SK-N-SH (cell line): ENCODE measurements at regions not wholly inside any gene's neighbourhood (a gene's known extent, or its start where the extent isn't known, plus 50 kb on each side); places are given as distances from the start of the nearest gene placed in this dataset.

Experiments
- CTCF ChIA-PET: fragments of 300-600, 350-600 bp; formaldehyde crosslinking; extraction: SDS; loops from one replicate; lab custom pipeline; 2021; lab: Yijun Ruan, JAX
- POLR2A ChIA-PET: fragments of 350-600 bp; sonication (Branson Sonifier 250); formaldehyde crosslinking; extraction: SDS; loops from one replicate; lab custom pipeline; 2020; ENCODE audit warnings: antibody characterized with exemption, inconsistent platforms; lab: Yijun Ruan, JAX
- DNase-seq: peaks from one replicate; pipeline ENCODE4 v3.0.0; 2012
- H2AFZ ChIP-seq: fragments of 200-600 bp; sonication (generic); 2 replicates; pipeline ENCODE4 v1.8.1; 2016; ENCODE audit warnings: antibody characterized with exemption, mild to moderate bottlenecking, low read depth
- H3F3A ChIP-seq: fragments of 200-600 bp; sonication (generic); replicated peaks from 2 replicates; pipeline ENCODE3; 2016; ENCODE audit warnings: antibody characterized with exemption, mild to moderate bottlenecking; ENCODE audit not compliant: insufficient read depth
- H3K27ac ChIP-seq, 2 experiments: fragments of 200-500 bp in 1 of 2; fragments of 200-600 bp in 1 of 2; sonication (Bioruptor generic) in 1 of 2; sonication (generic), shearing (Covaris generic) in 1 of 2; 2 replicates each; pipeline versions ENCODE4 v1.5.1 to v1.6.1; 2014 to 2016; ENCODE audit warnings: low read depth in 2 of 2, inconsistent platforms in 1 of 2, low read length in 1 of 2, mild to moderate bottlenecking in 1 of 2, mixed read lengths in 1 of 2
- H3K27me3 ChIP-seq: fragments of 200-600 bp; sonication (generic), shearing (Covaris generic); 2 replicates; pipeline ENCODE4 v1.6.1; 2016; ENCODE audit warnings: mixed run types; ENCODE audit not compliant: insufficient read depth
- H3K36me3 ChIP-seq, 2 experiments: fragments of 200-500 bp in 1 of 2; fragments of 200-600 bp in 1 of 2; sonication (Bioruptor generic) in 1 of 2; sonication (generic) in 1 of 2; replicated peaks in 1 of 2; 2 replicates each; pipeline versions ENCODE3 to v1.5.1; 2014 to 2016; ENCODE audit warnings: low read length in 1 of 2, mild to moderate bottlenecking in 1 of 2; ENCODE audit not compliant: insufficient read depth in 2 of 2, control insufficient read depth in 1 of 2
- H3K4me1 ChIP-seq, 2 experiments: fragments of 200-500 bp in 1 of 2; fragments of 200-600 bp in 1 of 2; sonication (Bioruptor generic) in 1 of 2; sonication (generic), shearing (Covaris generic) in 1 of 2; 2 replicates each; pipeline versions ENCODE4 v1.5.1 to v1.6.1; 2014 to 2016; ENCODE audit warnings: low read depth in 1 of 2, low read length in 1 of 2, mixed run types in 1 of 2; ENCODE audit not compliant: insufficient read depth in 2 of 2, control insufficient read depth in 1 of 2
- H3K4me2 ChIP-seq: fragments of 200-600 bp; sonication (generic), shearing (Covaris generic); 2 replicates; pipeline ENCODE4 v1.6.1; 2017; ENCODE audit warnings: mixed run types
- H3K4me3 ChIP-seq, 2 experiments: fragments of 200-500 bp in 1 of 2; fragments of 200-600 bp in 1 of 2; sonication (Bioruptor generic) in 1 of 2; sonication (generic), shearing (Covaris generic) in 1 of 2; 2 replicates each; pipeline versions ENCODE4 v1.5.1 to v1.8.1; 2014 to 2016; ENCODE audit warnings: low read depth in 2 of 2, inconsistent platforms in 1 of 2, low read length in 1 of 2, mild to moderate bottlenecking in 1 of 2, mixed read lengths in 1 of 2, moderate library complexity in 1 of 2
- H3K79me2 ChIP-seq: fragments of 200-600 bp; sonication (generic); 2 replicates; pipeline ENCODE4 v1.8.1; 2017; ENCODE audit warnings: mild to moderate bottlenecking; ENCODE audit not compliant: insufficient read depth
- H3K9ac ChIP-seq: fragments of 200-600 bp; sonication (generic); 2 replicates; pipeline ENCODE4 v1.6.1; 2017; ENCODE audit warnings: mixed run types
- H3K9me2 ChIP-seq: fragments of 200-600 bp; sonication (generic); 2 replicates; pipeline ENCODE4 v1.6.1; 2017; ENCODE audit warnings: mixed run types
- H3K9me3 ChIP-seq: fragments of 200-600 bp; sonication (generic); 2 replicates; pipeline ENCODE4 v1.6.1; 2017; ENCODE audit warnings: mixed run types, mild to moderate bottlenecking, moderate library complexity
- H4K20me1 ChIP-seq: fragments of 200-600 bp; sonication (generic); 2 replicates; pipeline ENCODE4 v1.6.1; 2017; ENCODE audit warnings: mild to moderate bottlenecking, mixed run types; ENCODE audit not compliant: insufficient read depth
- ELF1 ChIP-seq: IDR thresholded peaks from 2 replicates; pipeline ENCODE4 v1.4.0; 2012
- FOSL2 ChIP-seq: IDR thresholded peaks from 2 replicates; pipeline ENCODE4 v1.4.0; 2012; ENCODE audit warnings: low read depth, mild to moderate bottlenecking, moderate library complexity, borderline replicate concordance
- FOXJ3 ChIP-seq: sonication (generic); formaldehyde crosslinking; IDR thresholded peaks from 2 replicates; pipeline ENCODE4 v1.5.1; 2020; ENCODE audit warnings: mild to moderate bottlenecking, missing genetic modification reagents
- GATA2 ChIP-seq: sonication (generic); formaldehyde crosslinking; IDR thresholded peaks from 2 replicates; pipeline ENCODE4 v1.5.0; 2020; ENCODE audit warnings: mild to moderate bottlenecking, missing genetic modification reagents
- JUND ChIP-seq: IDR thresholded peaks from 2 replicates; pipeline ENCODE4 v1.4.0; 2012
- MEF2A ChIP-seq: IDR thresholded peaks from 2 replicates; pipeline ENCODE4 v1.4.0; 2012; ENCODE audit warnings: low read depth, borderline replicate concordance
- NRF1 ChIP-seq: IDR thresholded peaks from 2 replicates; pipeline ENCODE4 v1.6.1; 2012; ENCODE audit warnings: low read depth, mild to moderate bottlenecking, low read length
- POLR2AphosphoS5 ChIP-seq: IDR thresholded peaks from 2 replicates; pipeline ENCODE4 v1.6.1; 2012; ENCODE audit warnings: low read depth, low read length
- RAD21 ChIP-seq: IDR thresholded peaks from 2 replicates; pipeline ENCODE4 v1.6.1; 2012; ENCODE audit warnings: mild to moderate bottlenecking, low read length
- RCOR1 ChIP-seq: fragments of 150-350 bp; IDR thresholded peaks from 2 replicates; pipeline ENCODE4 v1.6.1; 2017; ENCODE audit warnings: antibody characterized with exemption, low read length
- RFX5 ChIP-seq: IDR thresholded peaks from 2 replicates; pipeline ENCODE4 v1.6.1; 2012; ENCODE audit warnings: mild to moderate bottlenecking, improper control_type of control experiment, low read length
- SIN3A ChIP-seq: IDR thresholded peaks from 2 replicates; pipeline ENCODE4 v1.6.1; 2012; ENCODE audit warnings: low read depth, mild to moderate bottlenecking, low read length, moderate library complexity, borderline replicate concordance
- SMC3 ChIP-seq: IDR thresholded peaks from 2 replicates; pipeline ENCODE4 v1.6.1; 2012; ENCODE audit warnings: low read depth, low read length, improper control_type of control experiment
- TCF12 ChIP-seq: IDR thresholded peaks from 2 replicates; pipeline ENCODE4 v1.4.0; 2012
- TEAD4 ChIP-seq: IDR thresholded peaks from 2 replicates; pipeline ENCODE4 v1.4.0; 2012; ENCODE audit warnings: mild to moderate bottlenecking, borderline replicate concordance; ENCODE audit not compliant: insufficient read depth
- YY1 ChIP-seq: IDR thresholded peaks from 2 replicates; pipeline ENCODE4 v1.4.0; 2012; ENCODE audit warnings: low read depth, mild to moderate bottlenecking
- WGBS: methylation state at CpG from one replicate; pipeline ENCODE4 v1.1.6; 2017; ENCODE audit warnings: low lambda C conversion rate; 5-methylcytosine and 5-hydroxymethylcytosine counted together
- TF ChIP-seq, protein P1 (sequence below): IDR thresholded peaks from 2 replicates; pipeline ENCODE4; 2012
- TF ChIP-seq, protein P2 (sequence below): fragments of 150-350 bp; IDR thresholded peaks from 2 replicates; pipeline ENCODE4 v1.6.1; 2016; ENCODE audit warnings: mild to moderate bottlenecking, low read depth, low read length
- TF ChIP-seq, protein P3 (sequence below): IDR thresholded peaks from 2 replicates; pipeline ENCODE4 v1.4.0; 2012; ENCODE audit warnings: low read depth, borderline replicate concordance
- TF ChIP-seq, protein P4 (sequence below): IDR thresholded peaks from 2 replicates; pipeline ENCODE4 v1.6.1; 2012; ENCODE audit warnings: mild to moderate bottlenecking, low read depth, low read length, moderate library complexity

DNA sequence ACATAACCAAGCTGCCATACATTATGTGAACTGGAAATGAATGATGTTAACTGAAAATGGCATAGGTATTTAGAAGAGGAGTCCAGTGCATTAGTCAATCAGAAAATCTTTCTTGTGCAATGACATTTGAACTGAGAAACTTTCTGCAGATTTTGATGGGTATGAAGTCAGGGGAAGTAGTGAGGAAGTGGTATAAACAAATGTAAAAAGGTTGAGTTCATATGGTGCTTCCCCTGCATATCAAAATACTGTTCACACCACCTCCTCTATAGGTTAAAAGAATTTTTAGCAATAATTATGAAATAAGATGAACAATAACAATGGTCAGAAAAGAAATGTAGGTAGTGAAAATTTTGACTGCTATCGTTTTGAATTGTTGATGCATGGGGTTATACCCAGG, 800.0 kb downstream of the SLITRK6 start:
- Histone ChIP-seq H3K27ac (no peak overlapping the region), H3K79me2 (no peaks in the 10 kb centered on the region), H3K36me3 (no peaks in the 10 kb centered on the region), H3F3A (peaks cover 20% of the 10 kb centered on the region), H3K4me2 (no peak overlapping the region), H3K27me3 (no peaks in the 10 kb centered on the region), H3K9me2 (no peaks in the 10 kb centered on the region), H3K9me3 (no peaks in the 10 kb centered on the region), H3K4me3 (no peak overlapping the region), H3K4me1 (peaks cover 0 to 3% of the 10 kb centered on the region in 2 experiments; a peak in 2 of 4 replicates), H4K20me1 (no peaks in the 10 kb centered on the region), H3K9ac (no peak overlapping the region), H2AFZ (no peak overlapping the region)
- POLR2A ChIA-PET: no interaction called here
- WGBS: 100% methylated on average over 1 of the region's 1 CpG
- DNase-seq: no peak
- CTCF ChIA-PET: no interaction called here
- TF ChIP-seq MEF2A (no peak), FOSL2 (no peak), TEAD4 (no peak), TCF12 (no peak), RFX5 (no peak), SMC3 (no peak), NRF1 (no peak), SIN3A (no peak)
- TF ChIP-seq, protein P1, sequence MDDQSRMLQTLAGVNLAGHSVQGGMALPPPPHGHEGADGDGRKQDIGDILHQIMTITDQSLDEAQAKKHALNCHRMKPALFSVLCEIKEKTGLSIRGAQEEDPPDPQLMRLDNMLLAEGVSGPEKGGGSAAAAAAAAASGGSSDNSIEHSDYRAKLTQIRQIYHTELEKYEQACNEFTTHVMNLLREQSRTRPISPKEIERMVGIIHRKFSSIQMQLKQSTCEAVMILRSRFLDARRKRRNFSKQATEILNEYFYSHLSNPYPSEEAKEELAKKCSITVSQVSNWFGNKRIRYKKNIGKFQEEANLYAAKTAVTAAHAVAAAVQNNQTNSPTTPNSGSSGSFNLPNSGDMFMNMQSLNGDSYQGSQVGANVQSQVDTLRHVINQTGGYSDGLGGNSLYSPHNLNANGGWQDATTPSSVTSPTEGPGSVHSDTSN: no peak
- TF ChIP-seq, protein P2, sequence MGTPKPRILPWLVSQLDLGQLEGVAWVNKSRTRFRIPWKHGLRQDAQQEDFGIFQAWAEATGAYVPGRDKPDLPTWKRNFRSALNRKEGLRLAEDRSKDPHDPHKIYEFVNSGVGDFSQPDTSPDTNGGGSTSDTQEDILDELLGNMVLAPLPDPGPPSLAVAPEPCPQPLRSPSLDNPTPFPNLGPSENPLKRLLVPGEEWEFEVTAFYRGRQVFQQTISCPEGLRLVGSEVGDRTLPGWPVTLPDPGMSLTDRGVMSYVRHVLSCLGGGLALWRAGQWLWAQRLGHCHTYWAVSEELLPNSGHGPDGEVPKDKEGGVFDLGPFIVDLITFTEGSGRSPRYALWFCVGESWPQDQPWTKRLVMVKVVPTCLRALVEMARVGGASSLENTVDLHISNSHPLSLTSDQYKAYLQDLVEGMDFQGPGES: no peak

DNA sequence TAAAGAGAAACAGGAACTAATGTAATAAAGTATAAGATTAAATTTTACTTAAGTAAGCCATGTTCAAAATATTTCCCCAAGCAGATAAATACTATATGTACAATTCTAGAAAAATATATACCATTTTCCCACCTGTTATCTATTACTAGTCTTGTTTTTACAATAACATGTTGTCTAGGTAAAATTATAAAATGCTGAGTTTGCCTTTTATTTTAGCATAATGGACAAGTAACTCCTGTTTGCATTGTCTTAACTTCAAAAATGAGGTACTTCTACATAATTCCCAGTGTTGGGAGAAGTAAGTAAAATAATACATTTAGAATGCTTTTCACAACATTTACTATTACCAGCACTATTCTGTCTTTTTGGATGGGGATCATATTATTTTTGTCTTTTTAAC, 800.5 kb downstream of the SLITRK6 start:
- no peak overlapping the region for H2AFZ ChIP-seq
- H3K4me1 ChIP-seq: peaks cover 0 to 3% of the 10 kb centered on the region in 2 experiments; a peak in 2 of 4 replicates
- H3K27me3 ChIP-seq: no peaks in the 10 kb centered on the region
- peak overlapping the region; percentile 52 to 67; a peak in 2 of 4 replicates for H3K27ac ChIP-seq
- no peaks in the 10 kb centered on the region for H3K79me2 ChIP-seq
- H3K4me3 ChIP-seq: no peak overlapping the region
- no peaks in the 10 kb centered on the region for H3K36me3 ChIP-seq
- POLR2A ChIA-PET: no interaction called here
- no peaks in the 10 kb centered on the region for H3K9me2 ChIP-seq
- no peak overlapping the region for H3K4me2 ChIP-seq
- no peak overlapping the region for H3K9ac ChIP-seq
- no peak for DNase-seq
- CTCF ChIA-PET: no interaction called here
- H3F3A ChIP-seq: peaks cover 21% of the 10 kb centered on the region
- no peaks in the 10 kb centered on the region for H3K9me3 ChIP-seq
- no peaks in the 10 kb centered on the region for H4K20me1 ChIP-seq
- TF ChIP-seq, protein P1: no peak
- no peak for TF ChIP-seq MEF2A
- no peak for TF ChIP-seq POLR2AphosphoS5
- TF ChIP-seq, protein P3, sequence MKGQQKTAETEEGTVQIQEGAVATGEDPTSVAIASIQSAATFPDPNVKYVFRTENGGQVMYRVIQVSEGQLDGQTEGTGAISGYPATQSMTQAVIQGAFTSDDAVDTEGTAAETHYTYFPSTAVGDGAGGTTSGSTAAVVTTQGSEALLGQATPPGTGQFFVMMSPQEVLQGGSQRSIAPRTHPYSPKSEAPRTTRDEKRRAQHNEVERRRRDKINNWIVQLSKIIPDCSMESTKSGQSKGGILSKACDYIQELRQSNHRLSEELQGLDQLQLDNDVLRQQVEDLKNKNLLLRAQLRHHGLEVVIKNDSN: no peak
- TF ChIP-seq YY1: no peak
- TF ChIP-seq, protein P2: no peak
- TF ChIP-seq, protein P4, sequence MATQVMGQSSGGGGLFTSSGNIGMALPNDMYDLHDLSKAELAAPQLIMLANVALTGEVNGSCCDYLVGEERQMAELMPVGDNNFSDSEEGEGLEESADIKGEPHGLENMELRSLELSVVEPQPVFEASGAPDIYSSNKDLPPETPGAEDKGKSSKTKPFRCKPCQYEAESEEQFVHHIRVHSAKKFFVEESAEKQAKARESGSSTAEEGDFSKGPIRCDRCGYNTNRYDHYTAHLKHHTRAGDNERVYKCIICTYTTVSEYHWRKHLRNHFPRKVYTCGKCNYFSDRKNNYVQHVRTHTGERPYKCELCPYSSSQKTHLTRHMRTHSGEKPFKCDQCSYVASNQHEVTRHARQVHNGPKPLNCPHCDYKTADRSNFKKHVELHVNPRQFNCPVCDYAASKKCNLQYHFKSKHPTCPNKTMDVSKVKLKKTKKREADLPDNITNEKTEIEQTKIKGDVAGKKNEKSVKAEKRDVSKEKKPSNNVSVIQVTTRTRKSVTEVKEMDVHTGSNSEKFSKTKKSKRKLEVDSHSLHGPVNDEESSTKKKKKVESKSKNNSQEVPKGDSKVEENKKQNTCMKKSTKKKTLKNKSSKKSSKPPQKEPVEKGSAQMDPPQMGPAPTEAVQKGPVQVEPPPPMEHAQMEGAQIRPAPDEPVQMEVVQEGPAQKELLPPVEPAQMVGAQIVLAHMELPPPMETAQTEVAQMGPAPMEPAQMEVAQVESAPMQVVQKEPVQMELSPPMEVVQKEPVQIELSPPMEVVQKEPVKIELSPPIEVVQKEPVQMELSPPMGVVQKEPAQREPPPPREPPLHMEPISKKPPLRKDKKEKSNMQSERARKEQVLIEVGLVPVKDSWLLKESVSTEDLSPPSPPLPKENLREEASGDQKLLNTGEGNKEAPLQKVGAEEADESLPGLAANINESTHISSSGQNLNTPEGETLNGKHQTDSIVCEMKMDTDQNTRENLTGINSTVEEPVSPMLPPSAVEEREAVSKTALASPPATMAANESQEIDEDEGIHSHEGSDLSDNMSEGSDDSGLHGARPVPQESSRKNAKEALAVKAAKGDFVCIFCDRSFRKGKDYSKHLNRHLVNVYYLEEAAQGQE: no peak
- TF ChIP-seq ELF1: no peak
- no peak for TF ChIP-seq NRF1
- TF ChIP-seq SMC3: no peak
- no peak for TF ChIP-seq FOXJ3 (CRISPR knock-in tag)
- no peak for TF ChIP-seq RCOR1
- TF ChIP-seq JUND: no peak
- TF ChIP-seq RAD21: no peak
- TF ChIP-seq GATA2 (CRISPR knock-in tag): no peak
- TF ChIP-seq TEAD4: no peak
- no peak for TF ChIP-seq SIN3A
